ENCODE measurements at regions not wholly inside any gene's neighbourhood (a gene's known extent, or its start where the extent isn't known, plus 50 kb on each side); places are given as distances from the start of the nearest gene placed in this dataset.

GRCh38 chr10:21292763-21293517 is 232.5 kb downstream of the SKIDA1 start (continued):
- TF ChIP-seq PKNOX1 (IDR thresholded peaks at IDR 0.05) (no peak), IKZF2 (IDR thresholded peaks at IDR 0.05) (peak in 1 of 2 experiments; percentile 41; a peak in 1 of 4 replicates), RAD51 (IDR thresholded peaks at IDR 0.05) (no peak), ZNF384 (IDR thresholded peaks at IDR 0.05; ENCODE audit: borderline replicate concordance, low read depth, low read length) (peak; percentile 82; the same call in 1 of the 2 replicates), GATAD2B (conservative IDR thresholded peaks at IDR 0.05; ENCODE audit: low read depth) (no peak), TCF12 (IDR thresholded peaks at IDR 0.05; ENCODE audit: low read depth, low read length) (no peak), SRF (IDR thresholded peaks at IDR 0.05; ENCODE audit: low read depth in 2 of 2, low read length in 2 of 2) (no peak), ATF7 (IDR thresholded peaks at IDR 0.05; ENCODE audit: low read depth) (peak; percentile 48), SKIL (IDR thresholded peaks at IDR 0.05; ENCODE audit: low read depth, poor library complexity, severe bottlenecking) (no peak), MTA3 (IDR thresholded peaks at IDR 0.05; ENCODE audit: borderline replicate concordance, low read length) (no peak), NBN (IDR thresholded peaks at IDR 0.05) (no peak; the same call in 1 of the 2 replicates), IKZF1 (conservative IDR thresholded peaks at IDR 0.05) (peak; percentile 40; the same call in 1 of the 2 replicates), ETV6 (conservative IDR thresholded peaks at IDR 0.05 in 1 of 2, IDR thresholded peaks at IDR 0.05 in 1 of 2; ENCODE audit: borderline replicate concordance in 1 of 2, low read depth in 1 of 2) (no peak), KAT2A (conservative IDR thresholded peaks at IDR 0.05; ENCODE audit: control insufficient read depth, low read depth, low read length) (no peak), NRF1 (conservative IDR thresholded peaks at IDR 0.05; ENCODE audit: low read depth, low read length) (no peak), MTA2 (IDR thresholded peaks at IDR 0.05; ENCODE audit: low read depth) (peak; percentile 99)
- TF ChIP-seq, protein P1, sequence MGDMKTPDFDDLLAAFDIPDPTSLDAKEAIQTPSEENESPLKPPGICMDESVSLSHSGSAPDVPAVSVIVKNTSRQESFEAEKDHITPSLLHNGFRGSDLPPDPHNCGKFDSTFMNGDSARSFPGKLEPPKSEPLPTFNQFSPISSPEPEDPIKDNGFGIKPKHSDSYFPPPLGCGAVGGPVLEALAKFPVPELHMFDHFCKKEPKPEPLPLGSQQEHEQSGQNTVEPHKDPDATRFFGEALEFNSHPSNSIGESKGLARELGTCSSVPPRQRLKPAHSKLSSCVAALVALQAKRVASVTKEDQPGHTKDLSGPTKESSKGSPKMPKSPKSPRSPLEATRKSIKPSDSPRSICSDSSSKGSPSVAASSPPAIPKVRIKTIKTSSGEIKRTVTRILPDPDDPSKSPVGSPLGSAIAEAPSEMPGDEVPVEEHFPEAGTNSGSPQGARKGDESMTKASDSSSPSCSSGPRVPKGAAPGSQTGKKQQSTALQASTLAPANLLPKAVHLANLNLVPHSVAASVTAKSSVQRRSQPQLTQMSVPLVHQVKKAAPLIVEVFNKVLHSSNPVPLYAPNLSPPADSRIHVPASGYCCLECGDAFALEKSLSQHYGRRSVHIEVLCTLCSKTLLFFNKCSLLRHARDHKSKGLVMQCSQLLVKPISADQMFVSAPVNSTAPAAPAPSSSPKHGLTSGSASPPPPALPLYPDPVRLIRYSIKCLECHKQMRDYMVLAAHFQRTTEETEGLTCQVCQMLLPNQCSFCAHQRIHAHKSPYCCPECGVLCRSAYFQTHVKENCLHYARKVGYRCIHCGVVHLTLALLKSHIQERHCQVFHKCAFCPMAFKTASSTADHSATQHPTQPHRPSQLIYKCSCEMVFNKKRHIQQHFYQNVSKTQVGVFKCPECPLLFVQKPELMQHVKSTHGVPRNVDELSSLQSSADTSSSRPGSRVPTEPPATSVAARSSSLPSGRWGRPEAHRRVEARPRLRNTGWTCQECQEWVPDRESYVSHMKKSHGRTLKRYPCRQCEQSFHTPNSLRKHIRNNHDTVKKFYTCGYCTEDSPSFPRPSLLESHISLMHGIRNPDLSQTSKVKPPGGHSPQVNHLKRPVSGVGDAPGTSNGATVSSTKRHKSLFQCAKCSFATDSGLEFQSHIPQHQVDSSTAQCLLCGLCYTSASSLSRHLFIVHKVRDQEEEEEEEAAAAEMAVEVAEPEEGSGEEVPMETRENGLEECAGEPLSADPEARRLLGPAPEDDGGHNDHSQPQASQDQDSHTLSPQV (IDR thresholded peaks at IDR 0.05): no peak
- TF ChIP-seq, protein P2, sequence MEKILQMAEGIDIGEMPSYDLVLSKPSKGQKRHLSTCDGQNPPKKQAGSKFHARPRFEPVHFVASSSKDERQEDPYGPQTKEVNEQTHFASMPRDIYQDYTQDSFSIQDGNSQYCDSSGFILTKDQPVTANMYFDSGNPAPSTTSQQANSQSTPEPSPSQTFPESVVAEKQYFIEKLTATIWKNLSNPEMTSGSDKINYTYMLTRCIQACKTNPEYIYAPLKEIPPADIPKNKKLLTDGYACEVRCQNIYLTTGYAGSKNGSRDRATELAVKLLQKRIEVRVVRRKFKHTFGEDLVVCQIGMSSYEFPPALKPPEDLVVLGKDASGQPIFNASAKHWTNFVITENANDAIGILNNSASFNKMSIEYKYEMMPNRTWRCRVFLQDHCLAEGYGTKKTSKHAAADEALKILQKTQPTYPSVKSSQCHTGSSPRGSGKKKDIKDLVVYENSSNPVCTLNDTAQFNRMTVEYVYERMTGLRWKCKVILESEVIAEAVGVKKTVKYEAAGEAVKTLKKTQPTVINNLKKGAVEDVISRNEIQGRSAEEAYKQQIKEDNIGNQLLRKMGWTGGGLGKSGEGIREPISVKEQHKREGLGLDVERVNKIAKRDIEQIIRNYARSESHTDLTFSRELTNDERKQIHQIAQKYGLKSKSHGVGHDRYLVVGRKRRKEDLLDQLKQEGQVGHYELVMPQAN (conservative IDR thresholded peaks at IDR 0.05): no peak
- TF ChIP-seq, protein P3, sequence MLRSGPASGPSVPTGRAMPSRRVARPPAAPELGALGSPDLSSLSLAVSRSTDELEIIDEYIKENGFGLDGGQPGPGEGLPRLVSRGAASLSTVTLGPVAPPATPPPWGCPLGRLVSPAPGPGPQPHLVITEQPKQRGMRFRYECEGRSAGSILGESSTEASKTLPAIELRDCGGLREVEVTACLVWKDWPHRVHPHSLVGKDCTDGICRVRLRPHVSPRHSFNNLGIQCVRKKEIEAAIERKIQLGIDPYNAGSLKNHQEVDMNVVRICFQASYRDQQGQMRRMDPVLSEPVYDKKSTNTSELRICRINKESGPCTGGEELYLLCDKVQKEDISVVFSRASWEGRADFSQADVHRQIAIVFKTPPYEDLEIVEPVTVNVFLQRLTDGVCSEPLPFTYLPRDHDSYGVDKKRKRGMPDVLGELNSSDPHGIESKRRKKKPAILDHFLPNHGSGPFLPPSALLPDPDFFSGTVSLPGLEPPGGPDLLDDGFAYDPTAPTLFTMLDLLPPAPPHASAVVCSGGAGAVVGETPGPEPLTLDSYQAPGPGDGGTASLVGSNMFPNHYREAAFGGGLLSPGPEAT (IDR thresholded peaks at IDR 0.05; ENCODE audit: low read depth): 0 out of 2 replicates have a peak, but pooled peaks have one; percentile 29
